ENCODE measurements at regions not wholly inside any gene's neighbourhood (a gene's known extent, or its start where the extent isn't known, plus 50 kb on each side); places are given as distances from the start of the nearest gene placed in this dataset.

DNA sequence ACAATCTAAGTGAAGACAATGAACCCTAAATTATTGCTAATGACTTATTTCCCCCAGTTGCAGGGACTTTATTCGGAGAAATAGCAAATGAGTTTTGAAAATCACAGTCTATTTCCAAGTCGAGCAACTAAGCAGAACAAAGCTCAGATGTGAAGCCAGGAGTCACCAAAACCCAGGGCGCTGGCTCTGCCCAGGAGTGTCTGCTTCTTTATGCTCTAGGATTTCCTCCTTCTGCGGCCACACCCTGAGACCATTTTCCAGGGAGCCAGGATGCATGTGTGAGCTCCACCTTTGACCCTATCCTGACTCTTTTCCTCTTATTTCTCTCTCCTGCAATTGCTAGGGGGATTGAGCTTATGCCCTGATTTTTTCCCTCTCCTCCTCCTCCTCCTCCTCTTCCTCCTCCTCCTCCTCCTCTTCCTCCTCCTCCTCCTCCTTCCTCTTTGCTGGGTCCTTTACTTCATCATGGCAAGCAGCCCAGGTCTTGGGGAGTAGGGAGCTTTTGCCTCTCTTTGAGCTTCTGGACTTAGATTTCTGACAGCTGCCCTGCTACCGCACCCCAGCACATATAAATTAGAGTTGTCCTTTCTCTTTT, 234.4 kb downstream of the ARL4A start:
- Histone ChIP-seq H3K36me3 (ENCODE audit: insufficient read depth) (no peaks in the 10 kb centered on the region), H3K79me2 (ENCODE audit: insufficient read depth, low read depth) (no peaks in the 10 kb centered on the region), H3K9ac (no peak overlapping the region), H3K27me3 (ENCODE audit: insufficient read depth, low read depth) (no peaks in the 10 kb centered on the region), H3K4me1 (ENCODE audit: low read depth, poor library complexity, severe bottlenecking) (no peaks in the 10 kb centered on the region), H3K4me3 (IDR thresholded peaks at IDR 0.05; ENCODE audit: insufficient read depth, low read depth, low read length) (no peak overlapping the region), H3K27ac (no peak overlapping the region), H4K20me1 (ENCODE audit: insufficient read depth) (no peaks in the 10 kb centered on the region), H3K4me2 (no peak overlapping the region), H2AFZ (ENCODE audit: low read depth) (no peak overlapping the region)
- TF ChIP-seq, protein P1, sequence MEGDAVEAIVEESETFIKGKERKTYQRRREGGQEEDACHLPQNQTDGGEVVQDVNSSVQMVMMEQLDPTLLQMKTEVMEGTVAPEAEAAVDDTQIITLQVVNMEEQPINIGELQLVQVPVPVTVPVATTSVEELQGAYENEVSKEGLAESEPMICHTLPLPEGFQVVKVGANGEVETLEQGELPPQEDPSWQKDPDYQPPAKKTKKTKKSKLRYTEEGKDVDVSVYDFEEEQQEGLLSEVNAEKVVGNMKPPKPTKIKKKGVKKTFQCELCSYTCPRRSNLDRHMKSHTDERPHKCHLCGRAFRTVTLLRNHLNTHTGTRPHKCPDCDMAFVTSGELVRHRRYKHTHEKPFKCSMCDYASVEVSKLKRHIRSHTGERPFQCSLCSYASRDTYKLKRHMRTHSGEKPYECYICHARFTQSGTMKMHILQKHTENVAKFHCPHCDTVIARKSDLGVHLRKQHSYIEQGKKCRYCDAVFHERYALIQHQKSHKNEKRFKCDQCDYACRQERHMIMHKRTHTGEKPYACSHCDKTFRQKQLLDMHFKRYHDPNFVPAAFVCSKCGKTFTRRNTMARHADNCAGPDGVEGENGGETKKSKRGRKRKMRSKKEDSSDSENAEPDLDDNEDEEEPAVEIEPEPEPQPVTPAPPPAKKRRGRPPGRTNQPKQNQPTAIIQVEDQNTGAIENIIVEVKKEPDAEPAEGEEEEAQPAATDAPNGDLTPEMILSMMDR (conservative IDR thresholded peaks at IDR 0.05; ENCODE audit: low read depth, low read length) = no peak

GRCh38 chr7:12923971-12924370, 236.5 kb downstream of the ARL4A start:
- Histone ChIP-seq H2AFZ (ENCODE audit: low read depth) (no peak overlapping the region), H3K36me3 (ENCODE audit: insufficient read depth) (no peaks in the 10 kb centered on the region), H3K79me2 (ENCODE audit: insufficient read depth, low read depth) (no peaks in the 10 kb centered on the region), H3K27ac (no peak overlapping the region), H4K20me1 (ENCODE audit: insufficient read depth) (no peaks in the 10 kb centered on the region), H3K4me2 (no peak overlapping the region), H3K27me3 (ENCODE audit: insufficient read depth, low read depth) (no peaks in the 10 kb centered on the region), H3K4me3 (IDR thresholded peaks at IDR 0.05; ENCODE audit: insufficient read depth, low read depth, low read length) (no peak overlapping the region), H3K4me1 (ENCODE audit: low read depth, poor library complexity, severe bottlenecking) (no peaks in the 10 kb centered on the region), H3K9ac (no peak overlapping the region)
- TF ChIP-seq, protein P1 (conservative IDR thresholded peaks at IDR 0.05; ENCODE audit: low read depth, low read length) = no peak

GRCh38 chr7:12926206-12926605, 238.8 kb downstream of the ARL4A start:
- Histone ChIP-seq H3K36me3 (ENCODE audit: insufficient read depth) (no peaks in the 10 kb centered on the region), H3K9ac (no peak overlapping the region), H4K20me1 (ENCODE audit: insufficient read depth) (no peaks in the 10 kb centered on the region), H3K4me1 (ENCODE audit: low read depth, poor library complexity, severe bottlenecking) (no peaks in the 10 kb centered on the region), H3K79me2 (ENCODE audit: insufficient read depth, low read depth) (no peaks in the 10 kb centered on the region), H2AFZ (ENCODE audit: low read depth) (no peak overlapping the region), H3K27me3 (ENCODE audit: insufficient read depth, low read depth) (no peaks in the 10 kb centered on the region), H3K27ac (no peak overlapping the region), H3K4me2 (no peak overlapping the region), H3K4me3 (IDR thresholded peaks at IDR 0.05; ENCODE audit: insufficient read depth, low read depth, low read length) (no peak overlapping the region)
- TF ChIP-seq, protein P1 (conservative IDR thresholded peaks at IDR 0.05; ENCODE audit: low read depth, low read length) = no peak

- no peak overlapping the region for H2AFZ ChIP-seq (ENCODE audit: low read depth)
- H3K4me2 ChIP-seq = no peak overlapping the region
- no peaks in the 10 kb centered on the region for H3K36me3 ChIP-seq (ENCODE audit: insufficient read depth)
- H3K27ac ChIP-seq = no peak overlapping the region
- no peak overlapping the region for H3K9ac ChIP-seq
- no peaks in the 10 kb centered on the region for H4K20me1 ChIP-seq (ENCODE audit: insufficient read depth)
- H3K4me1 ChIP-seq (ENCODE audit: low read depth, poor library complexity, severe bottlenecking) = no peaks in the 10 kb centered on the region
- H3K27me3 ChIP-seq (ENCODE audit: insufficient read depth, low read depth) = no peaks in the 10 kb centered on the region
- TF ChIP-seq, protein P1 (conservative IDR thresholded peaks at IDR 0.05; ENCODE audit: low read depth, low read length) = no peak
- H3K79me2 ChIP-seq (ENCODE audit: insufficient read depth, low read depth) = no peaks in the 10 kb centered on the region
- H3K4me3 ChIP-seq (IDR thresholded peaks at IDR 0.05; ENCODE audit: insufficient read depth, low read depth, low read length) = no peak overlapping the region
Observed at GRCh38 chr7:12927635-12928434, 240.4 kb downstream of the ARL4A start.

Data from KMS-11 (cell line).